Right lobe of liver (tissue), 6 donors: ENCODE measurements at regions not wholly inside any gene's neighbourhood (a gene's known extent, or its start where the extent isn't known, plus 50 kb on each side); places are given as distances from the start of the nearest gene placed in this dataset.

Source experiments
- ATAC-seq, 4 donors: fragments of 200-7000 bp; cut with Tn5 transposase; one replicate each; pipeline ENCODE4 v1.9.1; 2020; ENCODE audit warnings: mild to moderate bottlenecking in 4 of 4, moderate library complexity in 4 of 4
- DNase-seq, 3 donors: peaks; one replicate each; pipeline ENCODE4 v3.0.0-alpha.2; 2020
- H3K27ac ChIP-seq, 3 donors: fragments of 200-600 bp; one replicate each; pipeline ENCODE4 v1.8.0; 2022
- H3K27me3 ChIP-seq, 2 donors: fragments of 200-600 bp; one replicate each; pipeline ENCODE4 v1.8.0; 2022
- H3K36me3 ChIP-seq, 4 donors: fragments of 200-600 bp; sonication (generic) in 1 of 4; one replicate each; pipeline versions ENCODE4 v1.5.1 to v1.8.0; 2017 to 2022; ENCODE audit warnings: control low read depth in 1 of 4
- H3K4me1 ChIP-seq, 4 donors: fragments of 200-600 bp; sonication (generic) in 1 of 4; one replicate each; pipeline versions ENCODE4 v1.5.1 to v1.8.0; 2017 to 2022; ENCODE audit warnings: control low read depth in 1 of 4
- H3K4me3 ChIP-seq, 3 donors: fragments of 200-600 bp; one replicate each; pipeline ENCODE4 v1.8.0; 2022
- H3K9me3 ChIP-seq, 4 donors: fragments of 200-600 bp; sonication (generic) in 1 of 4; one replicate each; pipeline versions ENCODE4 v1.5.1 to v1.8.0; 2017 to 2022; ENCODE audit warnings: control low read depth in 1 of 4
- CTCF ChIP-seq, 4 donors: fragments of 200-600 bp in 3 of 4; fragments of 450-650 bp in 1 of 4; IDR thresholded peaks; one replicate each; pipeline versions ENCODE4 v1.5.1 to v1.8.0; 2016 to 2022; ENCODE audit warnings: antibody characterized with exemption in 4 of 4, mild to moderate bottlenecking in 2 of 4
- POLR2A ChIP-seq: fragments of 450-650 bp; IDR thresholded peaks from one replicate; pipeline ENCODE4 v1.6.1; 2017; ENCODE audit warnings: antibody characterized with exemption, mild to moderate bottlenecking
- WGBS: methylation state at CpG from one replicate; pipeline ENCODE4 v1.1.6; 2018; ENCODE audit warnings: low coverage, low lambda C conversion rate; ENCODE audit not compliant: insufficient coverage; ENCODE audit errors: missing lambda C conversion rate; 5-methylcytosine and 5-hydroxymethylcytosine counted together
- intact Hi-C, 2 donors: fragments of 100-400 bp; cut with DNase I; formaldehyde crosslinking; loops; one replicate each; pipeline versions ENCODE4 v1.11.2 to v1.14.1; 2022
- donor health status: DM: no; HTN: yes; CAD: no.
- donor health status: DM: no; HTN: no; CAD: no.
- donor health status: DM: no; HTN: no; CAD: no.
- donor health status: DM: no; HTN: yes; CAD: no.
- donor health status: DM: no; HTN: yes; CAD: no.

- no peak for ATAC-seq
- no peak overlapping the region for H3K4me3 ChIP-seq
- no peaks in the 10 kb centered on the region for H3K36me3 ChIP-seq
- WGBS = 26% methylated on average over 5 of the region's 5 CpGs
- TF ChIP-seq CTCF (IDR thresholded peaks at IDR 0.05) = no peak
- no peak for TF ChIP-seq POLR2A
- H3K27me3 ChIP-seq = no peaks in the 10 kb centered on the region
- no peak overlapping the region for H3K27ac ChIP-seq
- no peak for DNase-seq
- no peaks in the 10 kb centered on the region for H3K9me3 ChIP-seq
- intact Hi-C loops = no loop called here
- no peaks in the 10 kb centered on the region for H3K4me1 ChIP-seq
Observed at GRCh38 chr6:98036344-98036923, 753.4 kb upstream of the MMS22L start.

GRCh38 chr6:98037571-98037970 is 754.6 kb upstream of the MMS22L start:
- TF ChIP-seq POLR2A = no peak
- WGBS = 46% methylated on average over 6 of the region's 6 CpGs

GRCh38 chr6:98039443-98039842 is 756.4 kb upstream of the MMS22L start:
- intact Hi-C loops = no loop called here
- ATAC-seq = no peak
- Histone ChIP-seq H3K27me3 (no peaks in the 10 kb centered on the region), H3K4me3 (no peak overlapping the region), H3K27ac (no peak overlapping the region), H3K9me3 (no peaks in the 10 kb centered on the region), H3K36me3 (no peaks in the 10 kb centered on the region), H3K4me1 (no peaks in the 10 kb centered on the region)
- no peak for TF ChIP-seq CTCF (IDR thresholded peaks at IDR 0.05)
- no peak for TF ChIP-seq POLR2A
- 26% methylated on average over 5 of the region's 5 CpGs for WGBS
- DNase-seq = no peak

More at GRCh38 chr6:98037571-98037970, 754.6 kb upstream of the MMS22L start:
- H3K4me1 ChIP-seq = no peaks in the 10 kb centered on the region
- no peak overlapping the region for H3K27ac ChIP-seq
- H3K36me3 ChIP-seq = no peaks in the 10 kb centered on the region
- DNase-seq (no peak), ATAC-seq (no peak)
- intact Hi-C loops = no loop called here
- H3K9me3 ChIP-seq = no peaks in the 10 kb centered on the region
- H3K4me3 ChIP-seq = no peak overlapping the region
- no peaks in the 10 kb centered on the region for H3K27me3 ChIP-seq

- Histone ChIP-seq H3K27ac (no peak overlapping the region), H3K9me3 (no peaks in the 10 kb centered on the region), H3K4me3 (no peak overlapping the region), H3K27me3 (no peaks in the 10 kb centered on the region), H3K4me1 (no peaks in the 10 kb centered on the region), H3K36me3 (no peaks in the 10 kb centered on the region)
- ATAC-seq (no peak), DNase-seq (no peak)
- no peak for TF ChIP-seq POLR2A
- TF ChIP-seq CTCF (IDR thresholded peaks at IDR 0.05) = no peak
- intact Hi-C loops = no loop called here
- WGBS = 0% methylated on average over 3 of the region's 3 CpGs
Observed at GRCh38 chr6:98039904-98040607, 757.0 kb upstream of the MMS22L start.

- Histone ChIP-seq H3K36me3 (no peaks in the 10 kb centered on the region), H3K27ac (no peak overlapping the region), H3K9me3 (no peaks in the 10 kb centered on the region), H3K4me3 (no peak overlapping the region), H3K4me1 (no peaks in the 10 kb centered on the region), H3K27me3 (no peaks in the 10 kb centered on the region)
- TF ChIP-seq POLR2A = no peak
- TF ChIP-seq CTCF (IDR thresholded peaks at IDR 0.05) = no peak
- DNase-seq (no peak), ATAC-seq (no peak)
- intact Hi-C loops = no loop called here
Observed at GRCh38 chr6:98041056-98041455, 758.0 kb upstream of the MMS22L start.
